A549 (cell line): ENCODE measurements at regions not wholly inside any gene's neighbourhood (a gene's known extent, or its start where the extent isn't known, plus 50 kb on each side); places are given as distances from the start of the nearest gene placed in this dataset.

ENCODE experiments used
- ATOH8 ChIP-seq: fragments of 250-450 bp; sonication (Bioruptor Pico); IDR thresholded peaks from 2 replicates; pipeline ENCODE4 v1.5.0; 2020; ENCODE audit warnings: low read depth, mild to moderate bottlenecking, moderate library complexity
- BCL3 ChIP-seq: fragments of >200 bp; sonication (Bioruptor Twin); formaldehyde crosslinking; IDR thresholded peaks from 3 replicates; pipeline ENCODE4 v1.6.1; 2016
- CEBPB ChIP-seq, 2 experiments: fragments of >200 bp in 1 of 2; sonication (Bioruptor Twin) in 1 of 2; formaldehyde crosslinking in 1 of 2; IDR thresholded peaks; 2 replicates each; pipeline ENCODE4 v1.6.1; 2012 to 2016
- CHD2 ChIP-seq: fragments of 150-350 bp; IDR thresholded peaks from 2 replicates; pipeline ENCODE4 v1.6.1; 2014; ENCODE audit warnings: low read length; ENCODE audit not compliant: partially characterized antibody
- CTCF ChIP-seq: fragments of >200 bp; sonication (Bioruptor Twin); formaldehyde crosslinking; IDR thresholded peaks from 3 replicates; pipeline ENCODE4 v1.5.1; 2016
- E2F6 ChIP-seq: IDR thresholded peaks from 2 replicates; pipeline ENCODE4 v1.6.1; 2012; ENCODE audit warnings: low read depth, borderline replicate concordance
- ELK1 ChIP-seq: fragments of 150-350 bp; IDR thresholded peaks from 2 replicates; pipeline ENCODE4 v1.6.1; 2014; ENCODE audit warnings: low read depth, mild to moderate bottlenecking, low read length
- ESRRA ChIP-seq: fragments of 150-350 bp; IDR thresholded peaks from 2 replicates; pipeline ENCODE4 v1.6.1; 2014; ENCODE audit warnings: mild to moderate bottlenecking, low read length, borderline replicate concordance
- FOXS1 ChIP-seq: fragments of 250-450 bp; sonication (Bioruptor Pico); IDR thresholded peaks from 2 replicates; pipeline ENCODE4 v1.5.0; 2020; ENCODE audit warnings: mild to moderate bottlenecking, moderate library complexity
- GATA3 ChIP-seq: IDR thresholded peaks from 2 replicates; pipeline ENCODE4 v1.6.1; 2012; ENCODE audit warnings: borderline replicate concordance
- HDAC2 ChIP-seq: fragments of 200-600 bp; sonication (generic); IDR thresholded peaks from 2 replicates; pipeline ENCODE4 v1.6.1; 2016
- HES2 ChIP-seq: fragments of >200 bp; sonication (Bioruptor Twin); formaldehyde crosslinking; IDR thresholded peaks from 2 replicates; pipeline ENCODE4 v1.6.1; 2016
- HMGXB4 ChIP-seq: fragments of 250-450 bp; sonication (Bioruptor Pico); IDR thresholded peaks from 2 replicates; pipeline ENCODE4 v1.5.0; 2021; ENCODE audit warnings: mild to moderate bottlenecking, moderate library complexity, borderline replicate concordance
- HOXA7 ChIP-seq: fragments of 250-450 bp; sonication (Bioruptor Pico); IDR thresholded peaks from 2 replicates; pipeline ENCODE4 v1.5.0; 2020; ENCODE audit warnings: mild to moderate bottlenecking, moderate library complexity
- HOXB5 ChIP-seq: fragments of 250-450 bp; sonication (Bioruptor Pico); IDR thresholded peaks from 2 replicates; pipeline ENCODE4 v1.5.0; 2020; ENCODE audit warnings: mild to moderate bottlenecking, moderate library complexity
- JUN ChIP-seq, 2 experiments: fragments of >200 bp; sonication (Bioruptor Twin); formaldehyde crosslinking; IDR thresholded peaks; 2 replicates in 1 of 2; 3 replicates in 1 of 2; pipeline ENCODE4 v1.6.1; 2016 to 2017
- KDM5A ChIP-seq: fragments of 200-600 bp; sonication (generic); IDR thresholded peaks from 2 replicates; pipeline ENCODE4 v1.6.1; 2016; ENCODE audit warnings: antibody characterized with exemption, mild to moderate bottlenecking
- NFE2L2 ChIP-seq: fragments of 150-350 bp; conservative IDR thresholded peaks from 2 replicates; pipeline ENCODE4 v1.6.1; 2014; ENCODE audit warnings: low read length
- NR3C1 ChIP-seq: fragments of >200 bp; sonication (Bioruptor Twin); formaldehyde crosslinking; IDR thresholded peaks from 3 replicates; pipeline ENCODE4 v1.6.1; 2017
- PHF8 ChIP-seq: fragments of 200-600 bp; sonication (generic); IDR thresholded peaks from 2 replicates; pipeline ENCODE4 v1.6.1; 2016; ENCODE audit warnings: low read depth, mild to moderate bottlenecking, antibody characterized with exemption, moderate library complexity, borderline replicate concordance
- POLR2A ChIP-seq: IDR thresholded peaks from 2 replicates; pipeline ENCODE4 v1.6.1; 2012; ENCODE audit warnings: mild to moderate bottlenecking, low read length
- RARB ChIP-seq: fragments of 250-450 bp; sonication (Bioruptor Pico); IDR thresholded peaks from 2 replicates; pipeline ENCODE4 v1.8.0; 2021; ENCODE audit warnings: mild to moderate bottlenecking, moderate library complexity
- ZC3H11A ChIP-seq: fragments of 450-650 bp; IDR thresholded peaks from 2 replicates; pipeline ENCODE4 v1.6.1; 2014; ENCODE audit warnings: antibody characterized with exemption, mild to moderate bottlenecking
- ZFP36 ChIP-seq: fragments of 450-650 bp; IDR thresholded peaks from 2 replicates; pipeline ENCODE4 v1.6.1; 2014; ENCODE audit warnings: borderline replicate concordance; ENCODE audit not compliant: partially characterized antibody
- ZSCAN20 ChIP-seq: fragments of 250-450 bp; sonication (Bioruptor Pico); IDR thresholded peaks from 2 replicates; pipeline ENCODE4 v1.8.0; 2022; ENCODE audit warnings: mild to moderate bottlenecking, moderate library complexity

- TF ChIP-seq NR3C1 (no peak), HOXB5 (CRISPR knock-in tag) (no peak), HES2 (no peak), HOXA7 (no peak), KDM5A (no peak), PHF8 (no peak), ZSCAN20 (CRISPR knock-in tag) (no peak), NFE2L2 (no peak), ELK1 (no peak), JUN (IDR thresholded peaks at IDR 0.05) (peak; percentile 64 to 68; a peak in 3 of 5 replicates), CHD2 (no peak), CEBPB (IDR thresholded peaks at IDR 0.05) (peak; percentile 75 to 94), POLR2A (no peak), ZC3H11A (no peak), RARB (CRISPR knock-in tag) (peak; percentile 92), ZFP36 (peak; percentile 20), HMGXB4 (CRISPR knock-in tag) (no peak), CTCF (peak; percentile 63), E2F6 (no peak), ESRRA (no peak), FOXS1 (CRISPR knock-in tag) (no peak), HDAC2 (no peak), ATOH8 (no peak), GATA3 (peak; percentile 97), BCL3 (peak; percentile 77; the same call in 2 of the 3 replicates)
Measured at GRCh38 chr3:152026033-152026556, 152.7 kb downstream of the SUCNR1 start (continued).
